Esophagus squamous epithelium (tissue), 4 donors: ENCODE measurements at regions not wholly inside any gene's neighbourhood (a gene's known extent, or its start where the extent isn't known, plus 50 kb on each side); places are given as distances from the start of the nearest gene placed in this dataset.

Source experiments
- CTCF ChIP-seq, 6 experiments: fragments of 450-650 bp in 4 of 6; fragments of 200-600 bp in 2 of 6; sonication (generic) in 2 of 6; IDR thresholded peaks; one replicate each; pipeline ENCODE4 v1.5.1; 2016 to 2019; ENCODE audit warnings: antibody characterized with exemption in 6 of 6, mild to moderate bottlenecking in 4 of 6, moderate library complexity in 4 of 6
- POLR2A ChIP-seq, 4 donors: fragments of 450-650 bp; IDR thresholded peaks; one replicate each; pipeline ENCODE4 v1.6.1; 2017; ENCODE audit warnings: antibody characterized with exemption in 4 of 4, mild to moderate bottlenecking in 4 of 4, moderate library complexity in 3 of 4

GRCh38 chr4:178836865-178837264 is 1394.6 kb upstream of the AGA start:
- TF ChIP-seq CTCF (IDR thresholded peaks at IDR 0.05) (no peak), POLR2A (IDR thresholded peaks at IDR 0.05) (no peak)
